ENCODE measurements at regions not wholly inside any gene's neighbourhood (a gene's known extent, or its start where the extent isn't known, plus 50 kb on each side); places are given as distances from the start of the nearest gene placed in this dataset.
"Not testable (repeated sequence)": the region's sequence is repeated elsewhere in the genome, so short reads cannot be mapped to it uniquely, and the experiment has no call there.

- not testable (repeated sequence) for FAIRE-seq; DNase-seq (ENCODE audit: low spot score)
These were observed 65.9 kb upstream of the METTL9 start for GRCh38 chr16:21533474-21533873.

- FAIRE-seq; DNase-seq (ENCODE audit: low spot score): not testable (repeated sequence)
These were observed 64.8 kb upstream of the METTL9 start for GRCh38 chr16:21534561-21534960.

GRCh38 chr16:21535201-21535600, 64.2 kb upstream of the METTL9 start:
- FAIRE-seq = not testable (repeated sequence)

DNA sequence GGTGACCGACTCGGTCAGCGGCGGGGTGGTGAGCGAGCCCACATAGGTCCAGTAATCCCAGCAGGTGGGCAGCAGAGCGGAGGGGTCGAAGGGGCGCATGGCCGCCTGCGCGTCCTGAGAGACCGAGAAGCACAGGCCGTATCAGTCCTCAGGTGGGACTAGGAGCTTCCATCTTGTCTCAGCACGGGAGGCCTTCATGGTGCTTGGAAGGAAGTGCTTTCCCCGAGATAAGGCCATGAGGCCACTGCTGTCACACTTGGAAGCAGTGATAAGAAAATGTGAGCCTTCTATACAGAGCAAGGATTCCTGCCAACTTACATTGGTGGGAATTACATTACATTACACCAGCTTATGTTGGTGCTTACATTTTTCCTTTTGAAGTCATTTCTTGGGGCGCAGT, 62.6 kb upstream of the METTL9 start:
- not testable (repeated sequence) for FAIRE-seq

More at GRCh38 chr16:21535201-21535600, 64.2 kb upstream of the METTL9 start:
- not testable (repeated sequence) for DNase-seq (ENCODE audit: low spot score)

GRCh38 chr16:21537598-21537997, 61.8 kb upstream of the METTL9 start:
- not testable (repeated sequence) for FAIRE-seq; DNase-seq (ENCODE audit: low spot score)

More for the DNA sequence above, 62.6 kb upstream of the METTL9 start:
- DNase-seq (ENCODE audit: low spot score) = not testable (repeated sequence)

- DNase-seq (ENCODE audit: low spot score); FAIRE-seq: not testable (repeated sequence)
These were observed 60.2 kb upstream of the METTL9 start for GRCh38 chr16:21539107-21539618.

DNA sequence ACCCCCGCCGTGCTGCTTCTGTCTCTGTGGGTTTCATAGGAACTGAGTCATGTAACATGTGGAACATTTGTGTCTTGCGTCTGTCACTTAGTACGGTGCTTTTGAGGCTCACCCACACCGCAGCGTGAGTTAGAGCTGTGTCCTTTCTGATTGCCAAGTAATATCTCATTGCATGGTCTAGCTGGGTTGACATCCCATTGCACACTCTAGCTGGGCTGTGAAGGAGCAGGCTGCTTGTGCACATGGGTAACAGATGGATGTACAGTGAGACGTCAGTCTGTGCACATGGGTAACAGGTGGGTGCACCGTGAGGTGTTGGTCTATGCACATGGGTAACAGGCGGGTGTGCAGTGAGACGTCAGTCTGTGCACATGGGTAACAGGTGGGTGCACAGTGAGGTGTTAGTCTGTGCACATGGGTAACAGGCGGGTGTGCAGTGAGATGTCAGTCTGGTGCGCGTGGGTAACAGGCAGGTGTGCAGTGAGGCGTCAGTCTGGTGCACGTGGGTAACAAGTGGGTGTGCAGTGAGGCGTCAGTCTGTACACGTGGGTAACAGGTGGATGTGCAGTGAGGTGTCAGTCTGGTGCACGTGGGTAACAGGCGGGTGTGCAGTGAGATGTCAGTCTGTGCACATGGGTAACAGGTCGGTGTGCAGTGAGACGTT, 58.5 kb upstream of the METTL9 start:
- not testable (repeated sequence) for DNase-seq (ENCODE audit: low spot score); FAIRE-seq

DNA sequence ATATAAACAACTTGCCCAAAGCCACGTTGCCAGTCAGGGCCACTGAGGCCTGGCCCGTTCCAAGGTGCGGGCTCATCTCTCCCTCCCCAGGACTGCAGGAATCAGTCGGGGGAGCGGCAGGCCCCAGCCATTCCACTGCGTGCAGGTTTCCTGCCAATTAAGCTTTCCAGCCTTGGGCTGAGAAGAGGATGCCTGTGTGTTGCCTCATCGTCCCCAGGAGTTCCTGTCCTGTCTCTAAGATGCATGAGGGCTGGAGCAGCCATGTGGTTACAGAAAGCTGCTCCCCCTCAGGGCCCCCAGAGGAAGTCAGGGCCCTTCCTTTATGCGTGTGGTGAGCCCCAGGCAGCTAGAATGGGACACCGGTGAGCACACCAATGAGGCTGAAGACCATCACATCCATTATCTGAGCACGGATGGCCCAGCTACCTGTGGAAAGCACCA, 57.7 kb upstream of the METTL9 start:
- DNase-seq (ENCODE audit: low spot score); FAIRE-seq: not testable (repeated sequence)

DNA sequence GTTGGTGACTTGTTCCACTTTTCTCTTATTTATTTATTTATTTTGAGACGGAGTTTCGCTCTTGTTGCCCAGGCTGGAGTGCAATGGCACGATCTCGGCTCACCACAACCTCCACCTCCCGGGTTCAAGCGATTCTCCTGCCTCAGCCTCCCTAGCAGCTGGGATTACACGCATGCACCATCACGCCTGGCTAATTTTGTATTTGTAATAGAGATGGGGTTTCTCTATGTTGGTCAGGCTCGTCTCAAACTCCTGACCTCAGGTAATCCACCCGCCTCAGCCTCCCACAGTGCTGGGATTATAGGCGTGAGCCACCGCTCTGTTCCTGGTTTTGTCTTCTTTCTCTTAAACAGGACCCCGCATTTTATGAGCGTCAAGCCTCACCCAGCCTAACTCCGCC, 57.3 kb upstream of the METTL9 start:
- not testable (repeated sequence) for DNase-seq (ENCODE audit: low spot score); FAIRE-seq

- not testable (repeated sequence) for DNase-seq (ENCODE audit: low spot score); FAIRE-seq
These were observed 56.8 kb upstream of the METTL9 start for GRCh38 chr16:21542491-21543124.

DNA sequence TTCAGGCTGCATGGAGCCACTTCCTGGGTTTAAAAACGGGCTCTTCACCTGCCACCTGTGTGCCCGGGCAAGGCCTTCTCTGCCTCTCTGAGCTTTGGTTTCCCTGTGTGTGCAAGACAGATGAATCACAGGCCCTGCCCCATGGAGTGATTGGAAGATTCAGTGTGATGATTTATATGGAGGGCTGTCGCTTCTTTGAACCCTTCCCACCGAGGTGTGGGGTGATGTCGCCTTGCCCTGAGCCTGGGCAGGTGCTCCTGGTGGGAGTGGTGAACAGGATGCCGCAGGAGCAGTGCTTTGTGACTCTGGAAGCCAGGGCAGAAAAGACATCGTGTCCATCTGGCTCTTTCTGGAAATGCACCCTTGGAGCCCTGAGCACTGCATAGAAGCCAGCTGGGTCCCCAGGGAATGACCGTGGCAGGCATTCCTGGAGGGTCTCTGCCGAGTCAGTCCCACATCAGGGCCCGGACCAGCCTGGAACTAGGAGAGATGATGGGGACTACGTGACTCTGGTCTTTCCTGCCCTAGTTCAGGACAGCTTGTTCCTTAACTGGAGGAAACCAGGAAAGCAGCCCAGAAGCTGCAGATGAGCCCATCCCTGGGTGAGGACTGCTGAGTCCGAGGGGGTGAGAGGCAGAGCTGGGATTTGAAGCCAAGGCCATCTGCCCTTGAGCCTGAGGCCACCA, 56.1 kb upstream of the METTL9 start:
- not testable (repeated sequence) for DNase-seq (ENCODE audit: low spot score); FAIRE-seq

GRCh38 chr16:21545664-21546326, 53.6 kb upstream of the METTL9 start:
- FAIRE-seq; DNase-seq (ENCODE audit: low spot score): not testable (repeated sequence)

DNA sequence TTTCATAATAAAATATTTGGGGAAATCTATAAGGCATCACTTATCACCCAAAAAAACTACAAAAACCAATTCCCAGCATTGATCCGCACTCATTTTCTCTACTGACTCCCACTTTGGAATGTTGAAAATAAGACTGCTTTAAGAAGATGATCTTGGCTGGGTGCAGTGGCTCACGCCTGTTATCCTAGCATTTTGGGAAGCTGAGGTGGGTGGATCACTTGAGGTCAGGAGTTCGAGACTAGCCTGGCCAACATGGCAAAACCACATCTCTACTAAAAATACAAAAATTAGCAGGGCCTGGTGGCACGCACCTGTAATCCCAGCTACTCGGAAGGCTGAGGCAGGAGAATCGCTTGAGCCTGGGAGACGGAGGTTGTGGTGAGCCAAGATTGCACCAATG, 50.0 kb upstream of the METTL9 start:
- not testable (repeated sequence) for FAIRE-seq; DNase-seq (ENCODE audit: low spot score)
